Heart left ventricle (tissue), 13 donors: ENCODE measurements at regions not wholly inside any gene's neighbourhood (a gene's known extent, or its start where the extent isn't known, plus 50 kb on each side); places are given as distances from the start of the nearest gene placed in this dataset.

ENCODE experiments used
- POLR2A ChIP-seq, 2 donors: fragments of 450-650 bp; IDR thresholded peaks; one replicate each; pipeline ENCODE4 v1.6.1; 2017; ENCODE audit warnings: antibody characterized with exemption in 2 of 2, mild to moderate bottlenecking in 2 of 2, moderate library complexity in 2 of 2
- TF ChIP-seq, protein P1 (sequence below), 12 donors: fragments of 200-600 bp; sonication (generic) in 4 of 12; IDR thresholded peaks; one replicate each; pipeline versions ENCODE4 v1.5.0 to v1.8.0; 2018 to 2022; ENCODE audit warnings: antibody characterized with exemption in 12 of 12, mild to moderate bottlenecking in 5 of 12
- donor health status: ischemic (EF 13 %, LVEDD 7.1; RV severe dilation, severe dysfunction).
- donor health status: DM: no; HTN: yes; CAD: no.
- donor health status: DM: no; HTN: no; CAD: no.
- donor health status: ischemic (EF 25% LVEDD 6.9; RV normal size, moderate dysfunction).
- donor health status: ischemic (EF 25% LVEDD 5.7; RV mildly dilated, moderate dysfunction).
- donor health status: ischemic (EF 35%, LVEDD 5.7; RV mildly dilated, moderate dysfunction).
- donor health status: nonischemic (EF 11% LVEDD 7.7; RV severe dilation, severe dysfunction).
- donor health status: DM: yes; HTN: yes; CAD: no.
- donor health status: PGD.
- donor health status: ischemic (EF 29% LVEDD 5.4; RV normal size, mild dysfunction).
- donor health status: nonischemic (EF 23%, LVEDD 6.1; RV moderate dilation, normal function).

- TF ChIP-seq, protein P1, sequence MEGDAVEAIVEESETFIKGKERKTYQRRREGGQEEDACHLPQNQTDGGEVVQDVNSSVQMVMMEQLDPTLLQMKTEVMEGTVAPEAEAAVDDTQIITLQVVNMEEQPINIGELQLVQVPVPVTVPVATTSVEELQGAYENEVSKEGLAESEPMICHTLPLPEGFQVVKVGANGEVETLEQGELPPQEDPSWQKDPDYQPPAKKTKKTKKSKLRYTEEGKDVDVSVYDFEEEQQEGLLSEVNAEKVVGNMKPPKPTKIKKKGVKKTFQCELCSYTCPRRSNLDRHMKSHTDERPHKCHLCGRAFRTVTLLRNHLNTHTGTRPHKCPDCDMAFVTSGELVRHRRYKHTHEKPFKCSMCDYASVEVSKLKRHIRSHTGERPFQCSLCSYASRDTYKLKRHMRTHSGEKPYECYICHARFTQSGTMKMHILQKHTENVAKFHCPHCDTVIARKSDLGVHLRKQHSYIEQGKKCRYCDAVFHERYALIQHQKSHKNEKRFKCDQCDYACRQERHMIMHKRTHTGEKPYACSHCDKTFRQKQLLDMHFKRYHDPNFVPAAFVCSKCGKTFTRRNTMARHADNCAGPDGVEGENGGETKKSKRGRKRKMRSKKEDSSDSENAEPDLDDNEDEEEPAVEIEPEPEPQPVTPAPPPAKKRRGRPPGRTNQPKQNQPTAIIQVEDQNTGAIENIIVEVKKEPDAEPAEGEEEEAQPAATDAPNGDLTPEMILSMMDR (IDR thresholded peaks at IDR 0.05), result no peak
- no peak for TF ChIP-seq POLR2A (IDR thresholded peaks at IDR 0.05)
Observed at GRCh38 chr2:146041274-146041910, 1521.5 kb upstream of the ZEB2 start.
